Inflammatory macrophage (primary cell): ENCODE measurements at regions not wholly inside any gene's neighbourhood (a gene's known extent, or its start where the extent isn't known, plus 50 kb on each side); places are given as distances from the start of the nearest gene placed in this dataset.
A peak's percentile ranks its signal among the peaks of the same experiment; 100 is the strongest.
"Not testable (repeated sequence)": the region's sequence is repeated elsewhere in the genome, so short reads cannot be mapped to it uniquely, and the experiment has no call there.

ENCODE experiments used
- DNase-seq, 2 donors: peaks; one replicate each; pipeline ENCODE4 v3.0.0-alpha.2; 2020 to 2022

GRCh38 chr7:156514851-156515250, 125.7 kb upstream of the RNF32 start:
- no peak for DNase-seq

GRCh38 chr7:156511426-156511825, 129.1 kb upstream of the RNF32 start:
- no peak for DNase-seq

GRCh38 chr7:156510966-156511365, 129.6 kb upstream of the RNF32 start:
- DNase-seq = no peak

GRCh38 chr7:156509216-156509615, 131.4 kb upstream of the RNF32 start:
- DNase-seq = no peak

- no peak for DNase-seq
Observed at GRCh38 chr7:156505876-156506275, 134.7 kb upstream of the RNF32 start.

GRCh38 chr7:156504687-156505545, 135.7 kb upstream of the RNF32 start:
- no peak for DNase-seq

GRCh38 chr7:156504006-156504405, 136.6 kb upstream of the RNF32 start:
- DNase-seq = no peak

- DNase-seq = no peak
Observed at GRCh38 chr7:156503196-156503595, 137.4 kb upstream of the RNF32 start.

- not testable (repeated sequence) for DNase-seq
Observed at GRCh38 chr7:156501815-156502214, 138.8 kb upstream of the RNF32 start.

GRCh38 chr7:156499247-156499881, 141.2 kb upstream of the RNF32 start:
- DNase-seq = no peak

GRCh38 chr7:156497776-156498509, 142.6 kb upstream of the RNF32 start:
- DNase-seq = no peak

GRCh38 chr7:156496865-156497264, 143.7 kb upstream of the RNF32 start:
- no peak for DNase-seq

GRCh38 chr7:156496363-156496769, 144.2 kb upstream of the RNF32 start:
- no peak for DNase-seq

GRCh38 chr7:156494960-156495359, 145.6 kb upstream of the RNF32 start:
- DNase-seq = no peak

GRCh38 chr7:156493942-156494341, 146.6 kb upstream of the RNF32 start:
- DNase-seq = no peak

- DNase-seq = no peak
Observed at GRCh38 chr7:156492170-156492569, 148.4 kb upstream of the RNF32 start.

- DNase-seq = no peak
Observed at GRCh38 chr7:156491435-156491834, 149.1 kb upstream of the RNF32 start.

- DNase-seq = no peak
Observed at GRCh38 chr7:156490021-156490800, 150.4 kb upstream of the RNF32 start.

- no peak for DNase-seq
Observed at GRCh38 chr7:156487811-156488533, 152.6 kb upstream of the RNF32 start.

GRCh38 chr7:156480671-156481070, 159.9 kb upstream of the RNF32 start:
- DNase-seq = no peak

- peak; percentile 3 to 46 for DNase-seq
Observed at GRCh38 chr7:156479596-156479995, 161.0 kb upstream of the RNF32 start.

GRCh38 chr7:156478486-156478885, 162.1 kb upstream of the RNF32 start:
- no peak for DNase-seq
